ENCODE measurements at regions not wholly inside any gene's neighbourhood (a gene's known extent, or its start where the extent isn't known, plus 50 kb on each side); places are given as distances from the start of the nearest gene placed in this dataset.
A peak's percentile ranks its signal among the peaks of the same experiment; 100 is the strongest.

- no peaks in the 10 kb centered on the region for H3K27me3 Mint-ChIP-seq
- ATAC-seq (ENCODE audit: low read depth in 2 of 2) (no peak), DNase-seq (no peak)
- no peak overlapping the region for H3K4me3 Mint-ChIP-seq
- Histone ChIP-seq H3K27ac (ENCODE audit: insufficient read depth, low read length, poor library complexity, severe bottlenecking) (no peak overlapping the region), H3K9me3 (ENCODE audit: control insufficient read depth in 2 of 2, low read length in 2 of 2) (no peaks in the 10 kb centered on the region), H3K27me3 (ENCODE audit: control insufficient read depth, insufficient read depth, low read length) (no peaks in the 10 kb centered on the region), H3K4me1 (ENCODE audit: control insufficient read depth, insufficient read depth, low read length, poor library complexity, severe bottlenecking) (peaks cover 16% of the 10 kb centered on the region), H3K4me3 (ENCODE audit: low read depth, low read length) (no peak overlapping the region), H3K36me3 (ENCODE audit: control insufficient read depth, insufficient read depth, low read length) (no peaks in the 10 kb centered on the region)
- H3K9me3 Mint-ChIP-seq, result peaks cover 0 to 2% (median 0%) of the 10 kb centered on the region in 7 donors
- H3K4me1 Mint-ChIP-seq, result peaks cover 62 to 83% (median 74%) of the 10 kb centered on the region in 4 donors
- peaks cover 20% of the 10 kb centered on the region for H3K36me3 Mint-ChIP-seq
- H3K27ac Mint-ChIP-seq, result no peak overlapping the region
Observed at GRCh38 chr13:73922493-73923393, 211.5 kb downstream of the KLF12 start.

- Histone ChIP-seq H3K4me3 (ENCODE audit: low read depth, low read length) (no peak overlapping the region), H3K9me3 (ENCODE audit: control insufficient read depth in 2 of 2, low read length in 2 of 2) (no peaks in the 10 kb centered on the region), H3K36me3 (ENCODE audit: control insufficient read depth, insufficient read depth, low read length) (no peaks in the 10 kb centered on the region), H3K27me3 (ENCODE audit: control insufficient read depth, insufficient read depth, low read length) (no peaks in the 10 kb centered on the region), H3K27ac (ENCODE audit: insufficient read depth, low read length, poor library complexity, severe bottlenecking) (no peak overlapping the region), H3K4me1 (ENCODE audit: control insufficient read depth, insufficient read depth, low read length, poor library complexity, severe bottlenecking) (peaks cover 8% of the 10 kb centered on the region)
- Mint-ChIP-seq H3K27ac (peak overlapping the region in 1 of 3 donors; percentile 4), H3K9me3 (peaks cover 0 to 2% (median 0%) of the 10 kb centered on the region in 7 donors), H3K27me3 (no peaks in the 10 kb centered on the region), H3K4me1 (peaks cover 44 to 73% (median 57%) of the 10 kb centered on the region in 4 donors), H3K4me3 (no peak overlapping the region), H3K36me3 (peaks cover 10% of the 10 kb centered on the region)
- DNase-seq (no peak), ATAC-seq (ENCODE audit: low read depth in 2 of 2) (no peak)
Observed at GRCh38 chr13:73918691-73919090, 215.5 kb downstream of the KLF12 start.

GRCh38 chr13:73913751-73914518, 220.3 kb downstream of the KLF12 start:
- DNase-seq (no peak), ATAC-seq (ENCODE audit: low read depth in 2 of 2) (no peak)
- Mint-ChIP-seq H3K4me1 (peaks cover 17 to 58% (median 32%) of the 10 kb centered on the region in 4 donors), H3K27ac (peak overlapping the region in 1 of 3 donors; percentile 53), H3K27me3 (no peaks in the 10 kb centered on the region), H3K36me3 (peaks cover 17% of the 10 kb centered on the region), H3K4me3 (no peak overlapping the region), H3K9me3 (peaks cover 0 to 2% (median 0%) of the 10 kb centered on the region in 7 donors)
- no peaks in the 10 kb centered on the region for H3K27me3 ChIP-seq (ENCODE audit: control insufficient read depth, insufficient read depth, low read length)
- H3K36me3 ChIP-seq (ENCODE audit: control insufficient read depth, insufficient read depth, low read length), result no peaks in the 10 kb centered on the region
- H3K9me3 ChIP-seq (ENCODE audit: control insufficient read depth in 2 of 2, low read length in 2 of 2), result no peaks in the 10 kb centered on the region
- no peak overlapping the region for H3K27ac ChIP-seq (ENCODE audit: insufficient read depth, low read length, poor library complexity, severe bottlenecking)
- H3K4me3 ChIP-seq (ENCODE audit: low read depth, low read length), result no peak overlapping the region
- peaks cover 5% of the 10 kb centered on the region for H3K4me1 ChIP-seq (ENCODE audit: control insufficient read depth, insufficient read depth, low read length, poor library complexity, severe bottlenecking)

GRCh38 chr13:73913079-73913740, 221.0 kb downstream of the KLF12 start:
- Histone ChIP-seq H3K4me3 (ENCODE audit: low read depth, low read length) (no peak overlapping the region), H3K27me3 (ENCODE audit: control insufficient read depth, insufficient read depth, low read length) (no peaks in the 10 kb centered on the region), H3K36me3 (ENCODE audit: control insufficient read depth, insufficient read depth, low read length) (no peaks in the 10 kb centered on the region), H3K27ac (ENCODE audit: insufficient read depth, low read length, poor library complexity, severe bottlenecking) (no peak overlapping the region), H3K4me1 (ENCODE audit: control insufficient read depth, insufficient read depth, low read length, poor library complexity, severe bottlenecking) (no peaks in the 10 kb centered on the region), H3K9me3 (ENCODE audit: control insufficient read depth in 2 of 2, low read length in 2 of 2) (no peaks in the 10 kb centered on the region)
- Mint-ChIP-seq H3K4me1 (peaks cover 10 to 56% (median 29%) of the 10 kb centered on the region in 4 donors), H3K36me3 (peaks cover 17% of the 10 kb centered on the region), H3K27ac (no peak overlapping the region), H3K27me3 (no peaks in the 10 kb centered on the region), H3K9me3 (peaks cover 0 to 2% (median 0%) of the 10 kb centered on the region in 7 donors), H3K4me3 (no peak overlapping the region)
- ATAC-seq (ENCODE audit: low read depth in 2 of 2) (no peak), DNase-seq (no peak)

GRCh38 chr13:73911361-73911760, 222.8 kb downstream of the KLF12 start:
- Histone ChIP-seq H3K9me3 (ENCODE audit: control insufficient read depth in 2 of 2, low read length in 2 of 2) (no peaks in the 10 kb centered on the region), H3K36me3 (ENCODE audit: control insufficient read depth, insufficient read depth, low read length) (no peaks in the 10 kb centered on the region), H3K27ac (ENCODE audit: insufficient read depth, low read length, poor library complexity, severe bottlenecking) (no peak overlapping the region), H3K27me3 (ENCODE audit: control insufficient read depth, insufficient read depth, low read length) (no peaks in the 10 kb centered on the region), H3K4me1 (ENCODE audit: control insufficient read depth, insufficient read depth, low read length, poor library complexity, severe bottlenecking) (no peaks in the 10 kb centered on the region), H3K4me3 (ENCODE audit: low read depth, low read length) (no peak overlapping the region)
- Mint-ChIP-seq H3K27ac (no peak overlapping the region), H3K27me3 (no peaks in the 10 kb centered on the region), H3K4me3 (no peak overlapping the region), H3K9me3 (peaks cover 0 to 2% (median 0%) of the 10 kb centered on the region in 7 donors), H3K36me3 (peaks cover 17% of the 10 kb centered on the region), H3K4me1 (peaks cover 0 to 44% (median 22%) of the 10 kb centered on the region in 4 donors)
- ATAC-seq (ENCODE audit: low read depth in 2 of 2) (no peak), DNase-seq (no peak)

- Mint-ChIP-seq H3K27me3 (no peaks in the 10 kb centered on the region), H3K27ac (no peak overlapping the region), H3K4me3 (no peak overlapping the region), H3K36me3 (peaks cover 17% of the 10 kb centered on the region), H3K4me1 (peaks cover 0 to 41% (median 22%) of the 10 kb centered on the region in 4 donors), H3K9me3 (peaks cover 0 to 2% (median 0%) of the 10 kb centered on the region in 7 donors)
- ATAC-seq (ENCODE audit: low read depth in 2 of 2) (no peak), DNase-seq (no peak)
- H3K4me3 ChIP-seq (ENCODE audit: low read depth, low read length), result no peak overlapping the region
- H3K27ac ChIP-seq (ENCODE audit: insufficient read depth, low read length, poor library complexity, severe bottlenecking), result no peak overlapping the region
- no peaks in the 10 kb centered on the region for H3K4me1 ChIP-seq (ENCODE audit: control insufficient read depth, insufficient read depth, low read length, poor library complexity, severe bottlenecking)
- no peaks in the 10 kb centered on the region for H3K9me3 ChIP-seq (ENCODE audit: control insufficient read depth in 2 of 2, low read length in 2 of 2)
- no peaks in the 10 kb centered on the region for H3K36me3 ChIP-seq (ENCODE audit: control insufficient read depth, insufficient read depth, low read length)
- no peaks in the 10 kb centered on the region for H3K27me3 ChIP-seq (ENCODE audit: control insufficient read depth, insufficient read depth, low read length)
Observed at GRCh38 chr13:73910733-73911132, 223.5 kb downstream of the KLF12 start.

GRCh38 chr13:73908809-73909208, 225.4 kb downstream of the KLF12 start:
- ATAC-seq (ENCODE audit: low read depth in 2 of 2) (no peak), DNase-seq (no peak)
- H3K4me1 ChIP-seq (ENCODE audit: control insufficient read depth, insufficient read depth, low read length, poor library complexity, severe bottlenecking), result no peaks in the 10 kb centered on the region
- no peaks in the 10 kb centered on the region for H3K27me3 Mint-ChIP-seq
- no peaks in the 10 kb centered on the region for H3K36me3 ChIP-seq (ENCODE audit: control insufficient read depth, insufficient read depth, low read length)
- no peaks in the 10 kb centered on the region for H3K27me3 ChIP-seq (ENCODE audit: control insufficient read depth, insufficient read depth, low read length)
- no peak overlapping the region for H3K4me3 ChIP-seq (ENCODE audit: low read depth, low read length)
- H3K4me1 Mint-ChIP-seq, result peaks cover 0 to 30% (median 15%) of the 10 kb centered on the region in 4 donors
- no peak overlapping the region for H3K27ac ChIP-seq (ENCODE audit: insufficient read depth, low read length, poor library complexity, severe bottlenecking)
- H3K36me3 Mint-ChIP-seq, result peaks cover 15% of the 10 kb centered on the region
- H3K4me3 Mint-ChIP-seq, result no peak overlapping the region
- H3K9me3 Mint-ChIP-seq, result peaks cover 0 to 2% (median 0%) of the 10 kb centered on the region in 7 donors
- no peak overlapping the region for H3K27ac Mint-ChIP-seq
- H3K9me3 ChIP-seq (ENCODE audit: control insufficient read depth in 2 of 2, low read length in 2 of 2), result no peaks in the 10 kb centered on the region

Measured in CD4-positive, CD25-positive, alpha-beta regulatory T cell (primary cell).